HG02678 (cell line): ENCODE measurements at regions not wholly inside any gene's neighbourhood (a gene's known extent, or its start where the extent isn't known, plus 50 kb on each side); places are given as distances from the start of the nearest gene placed in this dataset.
"Not testable (repeated sequence)": the region's sequence is repeated elsewhere in the genome, so short reads cannot be mapped to it uniquely, and the experiment has no call there.

Experiments
- ATAC-seq: cut with Tn5 transposase; IDR thresholded peaks from one replicate; pipeline ENCODE4 v1.9.1; 2021; ENCODE audit warnings: mild to moderate bottlenecking, moderate library complexity; ENCODE audit not compliant: unreplicated experiment

DNA sequence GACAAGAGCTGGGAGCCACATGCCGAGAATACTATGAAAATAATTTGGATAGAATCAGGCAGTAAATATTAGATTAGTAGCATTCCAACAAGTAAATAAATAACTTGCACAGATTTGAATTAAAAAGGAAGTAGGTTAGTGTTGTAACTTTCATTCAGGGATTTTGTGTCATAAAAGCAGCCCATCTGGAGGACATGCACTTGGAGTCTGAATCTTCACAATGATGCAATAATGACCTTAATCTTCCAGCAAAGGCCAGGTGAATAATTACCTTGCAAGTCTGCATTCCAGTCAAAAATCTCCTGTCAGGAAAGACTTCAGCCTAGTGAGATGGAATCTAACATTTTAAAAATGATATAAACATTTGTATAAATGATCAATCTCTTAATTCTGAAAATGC, 518.1 kb downstream of the KCNJ2 start:
- no peak for ATAC-seq

DNA sequence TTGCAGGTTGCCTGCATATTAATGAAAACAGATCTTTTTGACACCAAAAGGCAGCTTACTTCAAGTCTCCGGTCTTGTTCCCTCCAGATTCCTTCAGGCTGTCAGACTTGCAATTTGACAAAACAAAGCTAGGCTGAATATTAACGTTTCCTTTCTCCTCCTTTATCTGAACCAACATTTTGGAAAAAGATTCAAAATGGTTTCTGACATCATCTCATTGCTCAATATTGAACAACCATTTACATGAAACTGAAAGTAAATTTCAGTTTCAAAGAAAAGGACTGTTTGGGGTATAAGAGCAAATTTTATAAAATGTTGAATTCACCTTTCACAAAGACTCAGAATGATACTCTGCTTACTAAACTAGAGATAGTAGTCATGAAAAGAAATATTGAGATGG, 521.8 kb downstream of the KCNJ2 start:
- no peak for ATAC-seq

DNA sequence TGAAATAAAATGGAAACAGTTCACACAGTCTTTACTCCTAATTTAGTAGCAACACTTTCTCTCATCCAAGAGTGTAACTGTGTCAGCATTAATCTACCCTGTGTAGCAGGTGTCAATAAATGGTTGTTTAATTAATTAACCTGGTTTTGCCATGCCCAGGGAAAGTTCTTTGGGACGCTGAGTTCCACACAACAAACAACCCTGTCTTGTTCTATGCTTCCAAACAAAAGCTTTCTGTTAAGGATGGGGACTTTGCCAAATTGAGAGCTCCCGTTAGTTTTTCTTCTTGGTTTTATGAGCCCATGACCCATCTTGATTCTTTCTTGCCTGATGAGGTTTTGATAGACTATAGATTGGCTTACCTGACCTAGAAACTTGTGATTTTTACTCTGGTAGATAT, 530.1 kb downstream of the KCNJ2 start:
- ATAC-seq, result no peak

DNA sequence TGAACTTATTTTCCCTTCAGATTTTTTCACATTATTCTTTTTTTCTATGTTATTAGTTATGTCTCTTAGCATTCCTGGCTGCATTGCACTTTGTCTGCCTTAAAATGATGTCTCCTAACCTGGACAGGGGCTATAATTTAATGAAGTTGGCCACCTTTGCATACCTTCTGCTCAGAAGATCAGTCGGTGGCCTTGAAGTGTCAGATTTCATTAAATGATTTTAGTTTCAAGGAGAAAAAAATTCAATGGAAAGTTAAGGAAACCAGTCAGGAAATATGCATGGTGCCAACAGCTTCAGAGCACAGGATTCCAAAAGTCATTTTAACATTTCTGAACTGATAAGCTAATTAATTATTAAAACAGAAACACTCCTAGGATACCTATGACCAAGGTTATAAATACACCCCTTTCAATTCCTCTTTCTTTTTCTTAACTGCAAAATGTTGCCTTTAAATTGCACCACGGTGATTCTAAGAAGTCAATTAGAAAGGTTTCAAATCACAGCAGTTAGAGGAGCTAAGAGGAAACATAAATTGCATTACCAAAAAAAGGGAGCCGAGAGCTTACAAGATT, 533.4 kb downstream of the KCNJ2 start:
- no peak for ATAC-seq

DNA sequence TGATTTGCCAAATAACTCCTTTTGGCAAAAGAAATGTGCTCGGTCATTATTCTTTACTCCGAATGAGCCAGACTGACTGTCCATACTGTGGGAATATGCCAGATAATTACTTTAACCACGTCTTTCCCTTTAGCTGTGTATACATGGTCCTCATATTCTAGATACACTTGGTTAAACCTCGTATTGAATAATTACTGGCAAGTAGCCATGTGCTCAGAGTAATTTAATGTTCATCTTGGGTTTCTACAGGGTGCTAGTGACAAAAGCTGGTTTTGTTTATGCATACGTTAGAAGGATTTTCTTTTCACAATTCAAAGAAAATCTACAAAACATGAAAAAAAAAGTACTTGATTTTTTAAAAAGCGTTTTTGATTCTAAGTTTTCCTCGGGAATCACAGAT, 540.3 kb downstream of the KCNJ2 start:
- no peak for ATAC-seq

DNA sequence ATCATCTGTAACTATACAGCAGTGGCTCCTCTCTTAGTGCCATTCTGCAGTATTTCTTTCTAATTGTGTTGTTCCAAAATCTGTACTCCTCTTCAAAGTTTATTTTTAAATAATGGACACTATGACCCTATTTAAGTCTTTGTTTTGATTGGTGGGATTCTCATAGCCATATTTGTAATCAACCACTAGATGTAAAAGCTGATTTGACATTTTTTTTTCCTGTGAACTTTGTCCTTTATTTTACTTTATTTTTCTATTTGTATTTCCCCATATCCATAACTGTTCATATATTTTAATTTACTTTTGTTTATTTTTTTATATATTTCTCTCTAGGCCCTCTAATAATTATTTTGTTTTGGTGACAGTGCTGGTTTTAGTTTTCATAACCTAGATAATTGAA, 544.4 kb downstream of the KCNJ2 start:
- no peak for ATAC-seq

DNA sequence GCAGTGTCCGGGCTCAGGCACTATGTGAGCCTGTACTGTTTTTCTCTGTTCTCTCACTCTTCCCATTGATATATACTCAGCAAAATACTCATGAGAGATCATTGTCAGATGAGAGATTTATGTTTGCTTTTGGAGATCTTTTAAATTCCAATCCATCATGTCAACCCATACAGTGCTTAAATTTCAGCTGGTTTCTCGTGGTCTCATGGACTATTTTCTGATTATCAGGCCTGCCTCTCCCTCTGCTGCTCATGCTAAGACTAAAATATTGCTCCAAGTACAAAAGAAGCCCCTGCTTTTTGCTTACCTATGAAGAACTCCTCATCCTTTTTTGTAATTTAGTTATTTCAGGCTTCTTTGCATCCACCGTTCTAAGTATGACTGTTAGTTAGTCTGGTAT, 547.2 kb downstream of the KCNJ2 start:
- ATAC-seq, result no peak

DNA sequence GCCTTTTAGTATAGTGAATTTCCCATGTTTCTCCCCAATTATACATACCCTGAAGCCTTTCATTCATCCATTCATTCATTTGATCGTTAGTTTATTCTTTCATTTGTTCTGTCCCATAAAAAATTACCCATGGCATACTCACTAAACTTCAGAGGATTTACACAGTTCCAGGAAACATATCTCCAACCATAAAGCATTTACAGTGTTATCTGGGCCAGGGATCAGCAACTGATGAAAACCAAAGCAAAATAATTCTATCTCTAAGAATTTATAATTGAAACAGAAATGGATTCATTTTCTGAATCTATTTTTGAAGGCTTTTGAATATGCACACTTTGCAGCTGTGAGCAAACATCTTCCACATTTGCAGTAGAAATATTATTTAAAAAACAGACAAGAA, 547.7 kb downstream of the KCNJ2 start:
- ATAC-seq, result no peak

DNA sequence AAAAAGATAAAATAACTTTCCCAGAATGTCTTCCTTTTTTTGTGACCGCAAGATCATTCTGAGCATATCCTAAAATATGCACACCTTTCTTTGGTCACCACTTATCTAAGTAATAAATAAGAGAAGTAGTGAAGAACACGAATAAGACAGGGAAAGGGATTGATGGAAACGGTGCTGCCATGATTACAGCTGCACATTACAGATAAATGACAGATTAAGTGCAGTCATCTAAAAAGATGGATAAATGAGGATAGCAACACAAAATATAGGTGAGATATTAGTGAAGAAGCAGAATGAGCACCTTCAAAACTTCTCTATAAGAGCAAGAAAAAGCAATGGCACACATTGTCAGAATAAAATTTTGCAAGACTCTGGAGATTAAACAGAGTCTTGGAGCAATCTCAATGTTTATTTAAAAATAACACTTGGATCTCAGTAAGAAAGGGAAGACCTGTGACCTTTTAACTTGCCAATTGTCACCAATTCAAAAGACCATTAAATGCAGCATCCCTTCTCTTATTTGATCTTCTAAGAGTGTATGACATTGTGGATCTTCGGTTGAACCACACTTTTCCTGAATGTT, 567.1 kb downstream of the KCNJ2 start:
- no peak for ATAC-seq

DNA sequence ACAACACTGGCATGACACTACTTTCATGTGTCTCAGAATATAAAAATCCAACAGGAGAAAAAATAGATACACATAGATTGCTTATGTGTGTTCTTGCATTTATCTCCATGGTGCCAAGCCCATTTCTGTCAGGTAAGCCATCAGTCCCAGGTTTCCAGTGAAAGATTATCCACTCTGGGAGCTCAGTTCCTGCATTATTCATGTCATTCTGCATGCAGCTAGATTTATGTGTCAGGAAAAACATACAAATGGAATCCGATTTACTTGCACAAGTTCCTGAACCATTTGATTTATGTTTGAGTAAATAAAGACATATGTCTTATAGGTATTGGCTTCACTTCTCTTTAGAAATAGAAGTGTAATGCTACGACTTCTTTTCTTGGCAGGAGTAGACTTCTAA, 569.7 kb downstream of the KCNJ2 start:
- no peak for ATAC-seq

DNA sequence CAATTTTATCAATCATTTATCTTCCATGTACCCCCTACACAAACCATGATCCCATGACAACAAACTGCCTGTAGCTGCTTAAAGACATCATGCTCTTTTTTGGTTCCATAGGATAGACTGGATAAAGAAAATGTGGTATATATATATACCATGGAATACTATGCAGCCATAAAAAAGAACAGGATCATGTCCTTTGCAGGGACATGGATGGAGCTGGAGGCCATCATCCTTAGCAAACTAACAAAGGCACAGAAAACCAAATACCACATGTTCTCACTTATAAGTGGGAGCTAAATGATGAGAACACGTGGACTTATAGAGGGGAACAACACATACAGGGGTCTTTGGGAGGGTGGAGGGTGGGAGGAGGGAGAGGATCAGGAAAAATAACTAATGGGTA, 577.2 kb downstream of the KCNJ2 start:
- not testable (repeated sequence) for ATAC-seq

DNA sequence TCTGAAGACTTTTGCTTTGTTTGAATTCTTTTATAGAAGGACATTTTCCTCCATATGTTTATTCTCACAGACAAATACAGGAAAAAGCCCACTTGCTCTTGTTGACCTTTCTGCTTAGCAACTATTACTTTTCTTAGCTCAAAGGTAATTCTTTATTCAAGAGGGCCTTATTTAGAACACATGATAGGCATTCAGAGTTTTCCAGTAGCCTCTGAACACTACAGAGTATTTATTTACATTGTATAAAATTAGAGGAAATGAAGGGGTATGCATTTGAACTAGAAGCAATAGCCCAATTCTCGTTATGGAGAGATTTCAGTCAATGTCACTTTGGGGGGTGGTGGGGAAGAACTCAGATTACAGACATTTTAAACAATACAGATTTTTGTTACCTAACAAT, 581.7 kb downstream of the KCNJ2 start:
- no peak for ATAC-seq

DNA sequence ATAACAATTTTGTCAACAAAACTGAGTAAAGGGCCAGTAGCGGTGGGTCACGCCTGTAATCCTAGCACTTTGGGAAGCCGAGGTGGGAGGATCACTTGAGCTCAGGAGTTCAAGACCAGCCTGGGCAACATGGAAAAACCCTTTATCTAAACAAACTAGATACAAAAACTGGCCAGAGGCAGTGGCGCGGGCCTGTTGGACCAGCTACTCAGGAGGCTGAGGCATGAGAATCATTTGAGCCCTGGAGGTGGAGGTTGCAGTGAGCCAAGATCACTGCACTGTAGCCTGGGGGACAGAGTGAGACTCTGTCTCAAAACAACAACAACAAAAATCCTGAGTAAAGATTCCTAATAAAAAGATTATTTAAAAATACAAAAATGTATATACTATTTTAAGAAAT, 583.1 kb downstream of the KCNJ2 start:
- ATAC-seq, result not testable (repeated sequence)

DNA sequence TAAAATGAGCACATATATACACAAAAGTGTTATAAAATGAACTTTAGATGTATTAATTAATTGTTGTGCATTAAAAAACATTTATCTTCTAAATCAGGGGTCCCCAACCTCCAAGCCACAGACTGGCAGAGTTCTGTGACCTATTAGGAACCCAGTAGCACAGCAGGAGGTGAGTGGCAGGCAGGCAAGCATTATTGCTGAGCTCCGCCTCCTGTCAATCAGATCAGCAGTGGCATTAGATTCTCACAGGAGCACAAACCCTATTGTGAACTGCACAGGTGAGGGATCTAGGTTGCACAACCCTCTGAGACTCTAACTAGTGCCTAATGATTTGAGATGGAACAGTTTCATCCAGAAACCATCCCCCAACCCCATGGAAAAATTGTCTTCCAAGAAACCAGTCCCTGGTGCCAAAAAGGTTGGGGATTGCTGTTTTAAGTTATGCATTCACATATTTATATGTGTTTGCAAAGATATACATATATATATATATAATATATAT, 583.7 kb downstream of the KCNJ2 start:
- no peak for ATAC-seq

DNA sequence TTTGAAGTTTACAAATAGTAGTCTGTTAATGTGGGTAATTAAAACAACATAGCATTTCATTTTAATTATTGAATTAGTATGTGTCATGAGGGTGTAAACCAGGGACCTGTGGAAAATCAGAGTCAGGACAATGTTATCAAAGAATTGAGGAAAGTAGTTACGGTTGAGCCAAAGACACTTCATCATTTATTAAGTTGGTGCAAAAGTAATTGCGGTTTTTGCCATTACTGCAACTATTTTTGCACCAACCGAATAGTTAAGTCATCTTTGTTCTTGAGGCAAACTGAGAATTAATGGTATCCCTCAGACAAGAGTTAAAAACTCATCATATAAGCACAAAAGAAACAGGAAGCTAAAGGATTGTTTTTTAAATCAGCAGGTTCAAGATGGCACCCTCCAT, 593.7 kb downstream of the KCNJ2 start:
- no peak for ATAC-seq

DNA sequence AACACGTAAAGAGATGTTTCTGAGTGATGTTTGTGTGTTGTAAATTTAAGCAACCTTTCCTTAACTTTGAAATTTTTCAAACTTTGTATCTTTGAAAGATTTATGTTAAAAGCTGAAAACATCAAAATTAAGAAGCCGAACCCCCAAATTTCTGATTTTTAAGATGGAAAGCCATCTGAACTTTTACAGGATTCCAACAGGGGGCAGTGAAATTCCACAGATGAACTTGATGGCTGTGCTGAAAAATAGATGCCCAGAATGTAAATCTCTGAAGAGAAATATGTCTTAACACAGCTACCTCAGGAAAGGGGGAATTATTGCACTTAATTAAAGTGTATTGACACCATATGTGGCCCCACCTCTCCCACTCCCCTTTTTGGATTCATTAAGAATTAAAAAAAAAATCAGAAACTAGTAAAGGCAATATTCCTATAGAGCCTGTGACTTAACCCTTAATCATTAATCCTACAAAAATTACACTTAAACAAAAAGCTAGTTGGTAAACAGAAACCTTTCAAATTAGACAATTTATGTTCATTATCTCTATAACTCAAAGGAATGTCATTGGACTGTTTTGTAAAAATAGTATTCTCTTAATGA, 597.9 kb downstream of the KCNJ2 start:
- ATAC-seq, result no peak

DNA sequence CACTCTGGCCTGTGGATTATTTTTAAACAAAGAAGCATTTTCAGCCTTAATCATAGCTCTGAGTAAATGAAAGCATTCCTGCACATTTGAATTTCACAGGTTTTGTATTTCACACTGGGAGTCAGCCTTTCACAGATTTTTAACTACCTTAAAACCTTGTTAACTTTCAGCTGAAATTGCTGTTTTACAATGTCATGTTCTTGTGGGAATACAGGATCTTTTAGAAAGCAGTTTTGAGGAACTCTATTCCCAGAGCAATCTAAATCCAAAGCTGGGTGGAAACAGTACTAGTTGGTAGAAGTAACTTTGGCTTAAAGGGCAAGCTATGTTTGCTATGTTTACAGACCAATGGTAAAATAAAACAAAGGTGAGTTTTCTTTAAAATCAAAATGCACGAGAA, 600.6 kb downstream of the KCNJ2 start:
- no peak for ATAC-seq

DNA sequence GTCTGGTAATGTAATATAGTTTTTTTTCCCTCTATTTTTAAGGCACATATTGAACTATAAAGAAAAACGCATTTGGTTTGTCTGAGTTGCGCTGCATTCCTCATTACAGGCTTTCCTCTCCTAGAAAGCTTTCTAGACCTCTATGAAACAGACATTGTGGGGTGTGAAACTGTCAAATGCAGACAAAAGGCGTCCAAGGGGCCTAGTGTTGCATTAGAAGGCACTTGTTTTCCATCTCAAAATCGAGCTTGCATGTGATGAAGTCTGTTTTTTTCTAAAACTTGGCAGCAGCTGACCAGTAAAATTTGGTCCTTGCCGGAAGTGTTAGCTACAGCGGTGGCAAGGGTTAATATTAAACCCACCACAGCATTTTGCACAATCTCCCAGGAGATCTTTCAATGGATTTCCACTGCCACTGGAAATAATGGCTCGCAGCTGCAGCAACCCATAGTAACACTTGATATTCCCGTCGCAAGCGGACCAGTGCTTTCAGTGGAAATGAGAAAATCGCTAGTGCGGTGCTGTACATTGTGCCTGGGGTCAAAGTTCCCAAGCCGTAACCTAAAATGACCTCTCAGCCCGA, 602.6 kb downstream of the KCNJ2 start:
- no peak for ATAC-seq

DNA sequence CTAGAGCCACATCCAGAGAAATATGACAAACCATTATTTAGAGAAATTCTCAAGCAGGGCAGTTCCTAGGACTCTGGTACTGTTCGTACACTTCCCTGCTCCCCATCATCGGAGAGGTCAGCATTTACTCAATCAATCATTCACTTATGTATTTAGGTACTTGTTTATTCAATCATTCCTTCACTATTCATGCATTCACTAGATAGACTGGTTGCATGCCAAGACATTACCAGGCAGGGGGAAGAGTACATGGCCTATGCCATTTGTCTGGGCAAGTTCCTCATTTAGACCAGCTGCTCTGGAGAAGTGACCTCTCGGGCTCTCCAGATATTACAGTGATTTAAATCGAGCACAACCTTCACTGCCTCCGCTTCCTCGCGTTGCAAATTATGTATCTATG, 603.4 kb downstream of the KCNJ2 start:
- no peak for ATAC-seq

DNA sequence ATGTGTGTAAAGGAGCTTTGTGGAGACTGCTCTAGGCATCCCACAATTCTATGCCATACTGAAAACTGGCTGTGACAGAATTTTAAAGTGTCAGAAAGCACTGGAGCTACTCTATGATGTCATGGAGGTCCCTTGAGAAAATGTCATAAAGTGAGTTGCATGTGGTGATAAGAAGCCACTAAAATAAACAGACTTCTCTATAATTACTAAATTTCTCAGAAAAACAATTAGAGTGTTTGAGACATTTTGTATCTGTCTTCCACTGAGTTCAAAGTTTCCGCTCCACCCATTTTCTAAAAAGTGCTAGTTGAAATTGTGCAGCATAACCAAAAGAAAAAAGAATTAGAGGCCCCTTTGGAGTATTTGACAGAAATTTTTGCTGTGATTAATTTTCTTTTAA, 603.9 kb downstream of the KCNJ2 start:
- no peak for ATAC-seq

DNA sequence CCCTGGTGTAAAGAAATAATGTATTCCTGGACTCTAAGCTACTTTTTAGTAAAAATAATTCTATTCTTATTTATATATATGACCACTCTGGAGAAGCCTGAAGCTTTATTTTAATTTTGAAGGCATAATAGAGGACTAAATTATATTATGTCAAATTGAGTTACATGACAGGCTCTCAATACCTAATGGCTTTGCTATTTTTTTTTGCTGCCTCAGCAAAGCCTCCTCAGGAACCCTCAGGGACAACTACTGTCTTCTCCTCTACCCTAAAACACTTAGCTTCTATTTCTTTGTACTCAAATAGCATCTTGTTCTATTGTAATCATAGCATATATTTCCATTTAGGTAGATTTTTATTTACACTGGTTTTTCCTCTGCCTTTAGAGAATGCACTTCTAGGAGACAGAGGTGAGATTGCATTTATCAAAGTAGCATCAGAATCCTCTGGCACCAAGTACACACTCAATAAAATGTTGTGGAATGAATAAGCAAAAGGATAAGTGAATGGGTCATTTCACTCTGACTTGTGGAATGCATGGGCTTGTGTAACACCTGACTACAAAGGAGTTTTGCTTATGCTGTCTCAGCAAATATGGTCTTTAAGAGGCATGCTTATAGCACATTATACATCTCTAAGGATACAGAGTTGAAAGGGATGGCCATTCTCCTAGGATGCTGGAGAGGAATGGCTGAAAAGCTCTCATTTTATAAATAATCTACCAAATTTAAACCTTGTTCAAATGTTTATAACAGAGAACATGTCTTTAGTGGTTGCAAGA, 605.2 kb downstream of the KCNJ2 start:
- no peak for ATAC-seq

DNA sequence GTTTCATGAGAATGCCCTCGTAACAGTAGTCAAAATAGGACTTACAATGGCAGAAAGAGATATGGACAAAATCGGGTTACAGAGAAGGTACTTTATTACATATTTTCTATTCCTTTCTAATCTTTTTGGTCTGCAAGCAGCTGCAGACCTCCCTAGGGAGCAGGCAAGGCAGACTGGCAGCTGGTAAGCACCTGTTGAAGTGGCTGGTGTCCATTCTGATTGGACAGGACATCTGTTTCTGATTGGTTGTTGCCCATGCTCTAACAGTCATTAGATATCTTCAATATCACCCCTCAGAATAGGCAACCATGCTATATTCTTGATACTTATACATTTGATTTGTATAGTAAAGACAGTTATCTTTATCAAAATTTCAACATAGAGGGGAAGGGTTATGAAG, 606.3 kb downstream of the KCNJ2 start:
- no peak for ATAC-seq
